RKO (cell line): ENCODE measurements at regions not wholly inside any gene's neighbourhood (a gene's known extent, or its start where the extent isn't known, plus 50 kb on each side); places are given as distances from the start of the nearest gene placed in this dataset.

Experiments used
- DNase-seq: peaks from one replicate; pipeline ENCODE4 v3.0.0-alpha.2; 2016; ENCODE audit warnings: low spot score

DNA sequence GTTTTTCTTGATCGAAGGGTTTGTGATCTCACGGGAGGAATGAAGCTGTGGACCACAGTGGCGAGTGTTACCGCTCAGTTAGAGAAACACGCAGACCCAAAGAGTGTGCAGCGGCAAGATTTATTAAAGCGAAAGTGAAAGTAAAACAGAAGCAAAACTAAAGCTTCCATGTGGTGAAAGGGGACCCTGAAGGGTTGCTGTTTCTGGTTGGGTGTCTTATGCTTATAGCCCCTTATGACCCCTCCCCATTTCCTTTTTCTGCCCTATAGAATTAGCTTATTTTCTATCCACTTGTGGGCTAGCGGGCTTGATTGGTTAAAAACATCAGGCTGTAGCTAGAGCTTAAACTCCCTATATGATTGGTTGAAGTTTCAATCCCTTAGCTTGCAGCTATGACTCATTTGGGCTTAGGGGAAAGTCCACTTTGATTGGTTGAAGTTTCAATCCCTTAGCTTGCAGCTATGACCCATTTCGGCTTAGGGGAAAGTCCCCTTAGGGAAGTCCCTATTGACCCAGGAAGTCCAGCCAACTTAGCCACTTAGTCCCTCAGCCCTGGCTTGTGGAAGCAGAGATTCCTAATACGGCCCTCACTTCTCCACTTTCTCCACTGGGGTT, 171.2 kb upstream of the NWD2 start:
- DNase-seq, result peak; percentile 9

DNA sequence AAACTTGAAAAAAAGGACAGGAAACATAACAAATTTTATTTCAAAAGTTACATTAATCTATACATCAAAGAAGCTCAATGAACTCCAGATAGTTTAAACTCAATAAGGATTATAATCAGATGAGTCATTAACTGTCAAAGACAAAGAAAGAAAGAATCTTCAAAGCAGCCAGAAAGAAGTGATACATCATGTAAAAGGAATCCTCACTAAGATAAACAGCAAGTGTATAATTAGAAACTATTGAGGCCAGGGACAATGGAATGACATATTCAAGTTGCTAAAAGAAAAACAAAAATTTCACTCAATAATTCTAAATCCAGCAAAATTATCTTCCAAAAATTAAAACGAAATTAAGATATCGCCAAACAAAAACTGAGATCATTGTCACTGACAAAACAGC, 161.6 kb upstream of the NWD2 start:
- DNase-seq, result no peak

DNA sequence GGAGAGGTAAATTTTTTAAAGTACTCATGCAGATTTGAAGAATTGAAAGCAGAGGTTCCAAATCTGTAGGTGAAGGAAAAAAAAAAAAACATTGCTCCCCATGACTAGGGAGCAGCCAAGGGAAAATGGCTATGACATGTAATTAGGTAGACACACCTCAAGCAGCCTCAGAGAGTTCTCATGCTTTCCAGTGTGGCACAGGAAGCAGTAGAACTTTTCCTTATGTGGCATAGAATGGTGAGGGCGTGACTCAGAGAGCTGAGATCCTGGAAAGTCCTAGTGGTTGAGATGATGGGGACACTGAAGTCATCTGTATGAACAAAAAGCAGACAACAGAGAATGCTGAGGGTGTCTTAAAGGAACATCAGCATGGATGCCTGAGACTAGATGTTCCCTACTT, 148.6 kb upstream of the NWD2 start:
- peak; percentile 12 for DNase-seq

DNA sequence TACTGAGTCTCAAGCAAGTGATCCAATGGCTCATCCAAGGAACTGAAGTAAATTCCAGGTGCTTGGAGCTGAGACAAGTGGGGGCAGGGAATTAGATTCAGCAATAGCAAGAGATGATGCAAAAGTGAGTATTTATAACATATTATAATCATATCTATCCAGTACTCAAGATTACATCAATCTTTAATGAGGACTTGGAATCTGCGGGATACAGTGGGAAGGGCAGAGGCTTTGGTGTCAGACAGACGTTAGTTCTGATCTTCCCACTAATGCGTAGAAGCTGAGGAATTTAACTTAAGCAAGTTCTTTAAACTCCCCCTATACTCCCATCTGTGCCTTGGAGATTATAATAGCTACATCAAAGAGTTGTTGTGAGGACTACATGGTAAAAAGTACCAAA, 143.4 kb upstream of the NWD2 start:
- DNase-seq, result no peak

DNA sequence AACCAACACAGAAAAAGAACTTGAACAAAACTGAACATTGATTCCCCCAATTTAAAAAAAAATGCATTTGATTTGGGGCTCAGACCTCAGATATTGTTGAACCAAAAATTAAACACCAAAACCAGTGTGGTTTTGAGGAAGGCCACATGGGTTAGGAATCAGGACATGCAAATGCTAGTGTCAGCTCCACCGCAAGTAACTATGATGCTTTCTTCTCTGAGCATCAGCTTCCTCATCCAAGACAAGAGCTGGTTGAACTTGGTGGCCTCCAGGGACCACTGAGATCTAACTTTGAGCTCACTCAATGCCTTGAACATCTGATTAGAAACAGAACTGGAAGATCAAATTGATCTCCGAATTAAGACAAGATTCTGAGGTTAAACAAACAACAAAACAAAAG, 142.9 kb upstream of the NWD2 start:
- no peak for DNase-seq

DNA sequence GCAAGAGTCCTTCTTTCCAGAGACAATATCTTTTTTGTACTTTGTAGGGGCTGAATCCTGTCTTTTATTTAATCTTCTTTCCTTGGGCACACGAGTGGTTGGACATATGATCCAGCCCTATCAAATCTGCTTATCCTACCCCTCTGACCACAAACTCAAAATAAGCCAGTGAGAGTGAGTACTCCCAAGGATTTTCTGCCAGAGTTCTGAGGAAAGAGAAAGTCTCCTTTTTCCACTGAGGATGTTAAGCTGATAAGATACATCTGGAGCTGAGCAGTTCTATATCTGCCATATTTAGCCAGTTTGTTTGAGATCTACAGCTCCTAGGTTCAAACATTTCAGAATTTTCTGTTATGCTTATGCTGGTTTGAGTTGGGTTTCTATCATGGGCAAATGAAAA, 134.8 kb upstream of the NWD2 start:
- DNase-seq, result no peak

DNA sequence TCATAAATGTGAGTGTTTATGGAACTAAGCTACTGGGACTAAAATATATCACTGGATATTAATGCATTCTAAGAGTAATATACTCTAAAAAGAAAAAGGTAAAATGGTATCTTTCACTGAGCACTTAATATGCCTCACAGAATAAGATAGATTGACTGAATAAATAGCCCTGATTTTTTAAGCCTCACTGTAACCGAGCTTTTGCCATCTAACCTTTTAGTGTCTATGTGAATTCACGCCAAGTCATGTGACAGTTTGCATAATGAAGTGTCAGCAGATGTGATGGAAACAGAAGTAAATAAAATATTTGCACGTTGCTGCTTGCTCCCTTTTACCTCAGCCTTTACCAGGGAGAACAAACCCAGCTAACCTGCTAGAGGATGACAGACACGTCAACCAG, 119.7 kb upstream of the NWD2 start:
- DNase-seq, result no peak

DNA sequence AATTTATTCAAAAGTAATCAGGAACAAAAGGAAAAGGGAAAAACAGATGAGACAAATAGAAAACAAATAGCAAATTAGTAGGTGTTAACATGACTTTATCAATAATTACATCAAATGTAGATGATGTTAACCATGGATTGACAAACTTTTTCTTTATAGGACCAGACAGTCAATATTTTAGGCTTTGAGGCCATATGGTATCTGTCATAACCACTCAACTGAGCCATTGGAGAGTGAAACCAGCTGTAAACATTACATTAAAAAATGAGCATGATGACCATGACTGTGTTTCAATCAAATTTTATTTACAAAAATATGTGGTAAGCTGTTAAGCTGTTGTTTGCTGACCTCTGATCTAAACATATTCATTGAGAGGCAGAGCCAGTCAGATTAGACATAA, 118.5 kb upstream of the NWD2 start:
- DNase-seq, result no peak

DNA sequence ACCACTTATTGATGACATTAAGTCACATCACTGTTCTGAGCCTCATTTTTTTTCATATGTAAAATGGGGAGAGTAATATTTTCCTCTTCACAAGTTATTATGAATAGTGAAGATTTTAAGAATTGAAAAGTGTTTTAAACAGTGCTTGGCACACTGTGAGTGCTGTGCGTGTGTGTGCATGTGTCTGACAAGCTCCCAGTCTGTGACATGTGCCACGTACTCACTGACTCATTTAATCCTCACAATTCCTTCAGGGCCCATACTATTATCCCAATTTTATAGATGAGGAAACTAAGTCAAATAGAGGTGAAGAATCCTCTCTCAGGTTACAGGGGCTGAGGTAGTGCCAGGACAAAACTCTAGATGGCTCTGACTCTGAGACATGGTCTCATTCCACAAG, 114.1 kb upstream of the NWD2 start:
- DNase-seq, result no peak

DNA sequence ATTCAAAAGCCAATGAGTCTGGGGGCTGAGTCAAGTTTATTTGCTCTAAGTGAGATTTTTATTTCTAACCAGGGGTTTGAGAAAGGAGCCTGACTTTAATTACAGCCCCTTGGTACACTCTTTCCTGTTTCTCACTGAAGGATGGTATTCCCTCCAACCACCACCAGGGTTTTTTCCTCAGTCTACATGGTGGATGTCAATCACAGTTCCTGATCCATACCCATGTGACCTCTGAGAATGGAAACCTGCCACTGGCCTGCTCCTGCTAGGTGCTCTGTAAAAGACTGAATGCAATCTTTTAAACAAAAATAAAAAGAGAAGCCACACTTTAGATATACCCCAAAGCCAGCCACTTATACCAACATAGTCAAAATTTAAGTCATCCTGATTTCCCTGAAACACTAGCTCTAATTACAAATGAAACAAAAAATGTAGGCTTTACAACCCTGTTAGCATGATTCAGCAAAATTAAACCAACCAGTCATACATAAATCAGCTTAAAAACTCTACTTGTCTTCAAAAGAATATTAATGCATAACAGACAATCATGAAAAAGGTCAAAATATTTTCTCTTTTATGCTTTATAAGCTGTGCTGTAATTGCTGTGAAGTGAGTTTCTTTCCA, 112.1 kb upstream of the NWD2 start:
- DNase-seq, result peak; percentile 2

DNA sequence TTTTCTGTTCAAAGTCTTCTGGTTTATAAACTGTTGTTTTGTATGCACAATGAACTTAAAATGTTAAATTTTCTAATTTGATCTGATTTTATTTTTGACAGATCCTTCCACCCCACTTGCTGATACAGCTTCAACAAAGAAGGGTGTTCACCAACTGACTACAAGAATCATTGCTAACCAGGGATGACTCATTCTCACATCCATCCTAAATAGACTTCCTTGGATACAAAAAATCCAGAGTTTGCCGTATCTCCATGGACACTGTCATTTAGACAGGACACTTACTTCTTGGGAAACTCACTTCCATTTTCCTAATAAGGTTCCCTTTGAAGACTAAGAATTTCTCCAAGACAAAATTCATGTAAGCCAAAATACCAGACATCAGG, 111.6 kb upstream of the NWD2 start:
- no peak for DNase-seq

DNA sequence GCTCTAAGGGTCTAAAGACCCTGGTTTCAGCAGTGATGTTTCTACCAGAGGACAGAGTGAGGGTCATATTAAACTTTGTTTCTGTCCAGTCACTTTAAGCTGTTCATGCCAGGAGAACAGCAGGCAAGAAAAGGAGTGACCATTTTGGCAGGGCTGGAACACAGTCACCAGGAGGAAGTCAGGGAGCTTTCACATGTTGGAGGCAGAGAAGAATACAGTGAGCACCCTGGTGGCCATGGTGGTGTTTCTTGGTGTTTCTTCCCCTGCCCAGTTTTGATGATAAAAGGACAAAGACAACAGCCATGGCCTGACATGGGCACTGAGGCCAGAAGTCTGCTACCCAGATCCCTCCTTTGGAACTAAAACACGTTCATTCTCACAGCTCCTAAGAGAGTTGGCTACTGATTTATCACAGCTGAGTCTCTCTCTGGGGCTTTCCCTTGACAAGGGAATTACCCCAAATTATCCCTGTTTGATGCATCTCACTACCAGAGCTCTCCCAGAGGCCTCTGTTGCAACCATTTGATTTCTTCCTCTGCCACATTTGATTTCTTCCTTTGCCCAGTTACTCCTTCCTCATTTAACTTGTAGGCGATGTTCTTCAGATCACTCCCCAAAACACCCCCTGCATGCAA, 106.4 kb upstream of the NWD2 start:
- no peak for DNase-seq

DNA sequence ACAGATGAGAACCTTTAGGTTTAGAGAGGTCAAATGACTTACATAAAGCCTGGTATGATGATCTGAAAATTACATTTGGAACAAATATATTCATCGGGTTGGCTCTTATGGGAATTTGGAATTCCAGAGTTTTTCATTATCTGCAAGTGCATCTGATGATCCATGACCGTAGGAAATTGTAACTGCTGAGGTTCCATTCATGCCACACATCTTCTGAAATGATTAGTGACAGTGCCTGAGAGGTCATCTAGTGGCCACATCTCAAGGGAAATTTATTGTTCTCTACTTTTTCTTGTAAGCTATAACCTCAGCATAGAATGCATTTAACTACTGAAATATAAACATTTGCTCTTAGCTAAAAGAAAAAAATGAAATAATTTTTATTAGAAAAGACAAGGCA, 105.8 kb upstream of the NWD2 start:
- DNase-seq, result no peak

DNA sequence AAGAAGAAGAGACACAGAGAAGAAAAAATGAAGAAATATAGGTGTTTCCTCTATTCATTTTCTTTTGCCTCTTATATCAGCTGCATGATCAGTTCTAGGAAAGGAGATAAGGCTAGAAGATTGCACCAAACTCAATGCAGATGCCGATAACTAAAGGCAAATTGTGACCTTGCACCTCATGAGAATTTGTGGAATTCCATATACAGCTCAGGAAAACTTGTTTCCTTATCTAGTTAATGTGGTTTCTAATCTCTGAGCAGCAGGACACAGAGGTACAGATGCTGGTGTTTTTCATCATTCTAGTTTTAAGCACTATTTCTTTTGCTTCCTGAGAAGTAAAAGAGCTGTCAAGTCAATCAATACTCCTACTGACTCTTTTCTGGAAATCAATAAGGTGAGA, 104.6 kb upstream of the NWD2 start:
- no peak for DNase-seq

DNA sequence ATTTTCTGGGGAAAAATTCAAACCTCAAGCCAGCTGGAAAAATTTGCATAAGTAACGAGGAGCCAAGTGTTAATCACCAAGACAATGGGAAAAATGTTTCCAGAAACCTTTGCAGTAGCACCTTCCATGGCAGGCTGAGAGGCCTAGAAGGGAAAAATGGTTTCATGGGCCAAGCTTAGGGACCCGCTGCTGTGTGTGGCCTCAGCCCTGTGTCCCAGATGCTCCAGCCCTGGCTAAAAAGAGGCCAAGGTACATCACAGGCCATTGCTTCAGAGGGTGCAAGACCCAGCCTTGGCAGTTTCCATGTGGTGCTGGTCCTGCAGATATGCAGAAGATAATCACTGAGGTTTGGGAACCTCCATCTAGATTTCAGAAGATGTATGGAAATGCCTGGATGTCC, 98.3 kb upstream of the NWD2 start:
- no peak for DNase-seq

DNA sequence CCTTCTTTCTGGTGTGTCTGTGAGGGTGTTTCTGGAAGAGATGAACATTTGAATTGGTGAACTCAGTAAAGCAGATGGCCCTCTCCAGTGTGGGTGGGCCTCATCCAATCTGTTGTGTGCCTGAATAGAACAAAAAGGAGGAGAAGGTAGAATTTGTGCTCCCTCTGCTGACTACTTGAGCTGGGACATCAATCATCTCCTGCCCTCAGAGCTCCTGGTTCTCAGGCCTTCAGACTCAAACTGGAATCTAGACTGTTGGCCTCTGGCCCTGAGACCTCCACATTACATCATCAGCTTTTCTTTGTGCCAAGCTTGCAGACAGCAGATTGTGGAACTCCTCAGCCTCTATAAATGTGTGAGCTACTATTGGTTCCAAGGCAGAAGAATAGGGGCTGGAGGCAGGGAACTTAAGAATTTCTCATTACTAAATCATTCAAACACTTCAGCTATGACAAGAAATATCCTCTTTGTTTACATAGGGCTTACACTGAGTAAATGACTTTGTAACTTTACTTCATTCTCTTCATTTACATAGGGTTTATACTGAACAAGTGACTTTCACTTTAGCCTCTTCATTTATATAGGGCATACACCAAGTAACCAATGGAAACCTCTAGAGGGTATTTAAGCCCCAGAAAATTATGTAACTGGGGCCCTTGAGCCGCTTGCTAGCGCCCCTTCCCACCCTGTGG, 86.9 kb upstream of the NWD2 start:
- DNase-seq, result no peak

DNA sequence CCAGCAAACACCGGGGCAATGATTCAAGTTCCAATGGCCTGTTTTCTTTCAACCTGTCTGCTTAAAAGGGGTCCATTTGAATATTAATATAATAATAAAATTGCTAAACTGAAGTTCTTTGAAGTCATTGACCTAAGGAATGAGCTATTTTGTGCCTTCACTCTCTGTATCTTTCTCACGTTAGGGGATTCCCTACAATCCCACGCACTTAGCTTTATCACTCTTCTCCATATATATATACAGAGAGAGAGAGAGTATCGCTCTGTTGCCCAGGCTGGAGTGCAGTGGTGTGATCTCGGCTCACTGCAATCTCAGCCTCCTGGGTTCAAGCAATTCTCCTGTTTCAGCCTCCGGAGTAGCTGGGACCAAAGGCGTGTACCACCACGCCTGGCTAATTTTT, 83.9 kb upstream of the NWD2 start:
- DNase-seq, result no peak

DNA sequence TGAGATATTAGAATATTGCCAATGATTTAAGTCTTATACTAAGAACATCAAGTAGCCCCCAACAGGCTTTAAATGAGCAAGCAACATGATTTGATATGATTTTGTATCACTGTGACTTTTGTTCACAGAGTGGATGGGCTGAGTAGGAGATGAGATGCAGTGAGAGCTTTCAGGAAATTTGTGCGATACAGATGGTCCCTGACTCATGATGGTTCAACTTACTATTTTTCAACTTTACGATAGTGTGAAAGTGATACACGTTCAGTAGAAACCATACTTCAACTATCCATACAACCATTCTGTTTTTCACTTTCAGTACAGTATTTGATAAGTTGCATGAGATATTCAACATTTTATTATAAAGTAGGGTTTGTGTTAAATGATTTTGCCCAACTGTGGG, 78.7 kb upstream of the NWD2 start:
- no peak for DNase-seq

DNA sequence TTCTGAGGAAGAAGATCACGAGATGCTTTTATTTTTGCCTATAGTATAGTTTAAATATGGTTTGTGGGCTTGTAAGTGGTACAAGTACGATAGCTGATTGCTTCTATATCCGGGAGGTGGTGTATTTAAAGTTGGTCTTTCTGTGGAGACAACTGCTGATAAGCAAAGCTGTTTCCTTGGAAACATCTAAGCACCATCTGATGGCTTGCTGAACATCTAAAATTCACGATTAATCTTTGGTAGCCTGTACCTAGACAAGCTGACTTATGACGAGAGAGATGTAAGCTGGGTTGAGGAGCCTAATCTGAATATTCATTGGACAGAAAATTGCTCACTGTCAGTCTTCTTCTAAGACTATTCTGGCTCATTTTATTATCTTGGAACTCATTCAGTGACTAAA, 74.6 kb upstream of the NWD2 start:
- no peak for DNase-seq

DNA sequence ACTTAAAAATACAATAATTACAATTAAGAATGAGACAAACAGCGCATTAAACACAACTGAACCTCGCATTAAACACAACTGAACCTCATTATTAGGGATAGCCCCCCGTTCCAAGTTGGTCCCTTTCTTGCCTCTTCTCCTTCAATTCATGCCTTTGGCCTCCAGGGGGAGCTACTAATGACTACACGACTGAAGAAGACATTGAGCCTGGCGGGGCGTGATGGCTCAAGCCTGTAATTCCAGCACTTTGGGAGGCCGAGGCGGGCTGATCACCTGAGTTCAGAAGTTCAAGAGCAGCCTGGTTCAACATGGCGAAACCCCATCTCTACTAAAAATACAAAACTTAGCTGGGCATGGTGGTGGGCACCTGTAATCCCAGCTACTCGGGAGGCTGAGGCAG, 56.4 kb upstream of the NWD2 start:
- no peak for DNase-seq
